VCaP (cell line): ENCODE measurements at regions not wholly inside any gene's neighbourhood (a gene's known extent, or its start where the extent isn't known, plus 50 kb on each side); places are given as distances from the start of the nearest gene placed in this dataset.

Source experiments
- H3K27ac ChIP-seq: fragments of 450-650 bp; 2 replicates; pipeline ENCODE4 v1.5.1; 2017
- TF ChIP-seq, protein P1 (sequence below): fragments of 450-650 bp; conservative IDR thresholded peaks from 2 replicates; pipeline ENCODE4 v1.5.1; 2017; ENCODE audit warnings: mild to moderate bottlenecking, moderate library complexity

DNA sequence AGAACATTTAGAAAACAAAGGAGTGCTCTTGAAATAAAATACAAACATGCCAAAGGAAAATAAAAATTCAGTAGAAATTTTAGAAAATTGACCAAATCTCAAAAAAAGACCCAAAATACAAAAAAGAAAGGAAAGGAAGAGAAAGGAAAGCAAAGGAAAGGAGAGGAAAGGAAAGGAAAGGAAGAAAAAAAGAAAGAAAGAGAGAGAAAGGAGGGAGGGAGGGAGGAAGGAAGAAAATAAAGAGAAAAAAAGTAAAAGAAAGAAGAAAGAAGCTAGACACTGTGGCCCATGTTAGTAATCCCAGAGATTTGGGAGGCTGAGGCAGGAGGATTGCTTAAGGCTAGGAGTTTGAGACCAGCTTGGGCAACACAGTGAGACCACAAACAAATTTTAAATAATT is 500.1 kb upstream of the VRK2 start:
- TF ChIP-seq, protein P1, sequence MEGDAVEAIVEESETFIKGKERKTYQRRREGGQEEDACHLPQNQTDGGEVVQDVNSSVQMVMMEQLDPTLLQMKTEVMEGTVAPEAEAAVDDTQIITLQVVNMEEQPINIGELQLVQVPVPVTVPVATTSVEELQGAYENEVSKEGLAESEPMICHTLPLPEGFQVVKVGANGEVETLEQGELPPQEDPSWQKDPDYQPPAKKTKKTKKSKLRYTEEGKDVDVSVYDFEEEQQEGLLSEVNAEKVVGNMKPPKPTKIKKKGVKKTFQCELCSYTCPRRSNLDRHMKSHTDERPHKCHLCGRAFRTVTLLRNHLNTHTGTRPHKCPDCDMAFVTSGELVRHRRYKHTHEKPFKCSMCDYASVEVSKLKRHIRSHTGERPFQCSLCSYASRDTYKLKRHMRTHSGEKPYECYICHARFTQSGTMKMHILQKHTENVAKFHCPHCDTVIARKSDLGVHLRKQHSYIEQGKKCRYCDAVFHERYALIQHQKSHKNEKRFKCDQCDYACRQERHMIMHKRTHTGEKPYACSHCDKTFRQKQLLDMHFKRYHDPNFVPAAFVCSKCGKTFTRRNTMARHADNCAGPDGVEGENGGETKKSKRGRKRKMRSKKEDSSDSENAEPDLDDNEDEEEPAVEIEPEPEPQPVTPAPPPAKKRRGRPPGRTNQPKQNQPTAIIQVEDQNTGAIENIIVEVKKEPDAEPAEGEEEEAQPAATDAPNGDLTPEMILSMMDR, result no peak
- H3K27ac ChIP-seq, result no peak overlapping the region

DNA sequence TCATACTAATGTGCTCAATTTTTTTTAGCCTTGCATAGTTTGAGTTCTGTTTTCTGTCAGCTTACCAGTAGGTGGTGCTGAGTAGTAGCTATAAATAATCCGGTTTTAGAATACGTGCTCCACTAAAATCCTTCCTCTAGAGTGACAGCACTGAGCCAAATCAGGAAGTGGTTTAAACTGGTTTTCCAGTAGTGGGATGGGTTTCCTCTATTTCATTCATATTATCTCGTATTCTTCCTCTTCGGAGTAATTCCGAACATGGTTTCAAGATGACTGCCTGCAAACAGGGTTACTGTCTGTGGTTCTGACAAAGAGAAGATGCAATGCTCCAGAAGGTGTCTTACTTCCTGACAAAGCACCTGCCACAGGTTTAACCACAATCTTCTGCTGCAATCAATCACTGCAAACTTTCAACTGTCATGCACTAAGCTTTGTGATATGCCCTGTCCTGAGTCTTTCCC is 496.9 kb upstream of the VRK2 start:
- H3K27ac ChIP-seq, result no peak overlapping the region

DNA sequence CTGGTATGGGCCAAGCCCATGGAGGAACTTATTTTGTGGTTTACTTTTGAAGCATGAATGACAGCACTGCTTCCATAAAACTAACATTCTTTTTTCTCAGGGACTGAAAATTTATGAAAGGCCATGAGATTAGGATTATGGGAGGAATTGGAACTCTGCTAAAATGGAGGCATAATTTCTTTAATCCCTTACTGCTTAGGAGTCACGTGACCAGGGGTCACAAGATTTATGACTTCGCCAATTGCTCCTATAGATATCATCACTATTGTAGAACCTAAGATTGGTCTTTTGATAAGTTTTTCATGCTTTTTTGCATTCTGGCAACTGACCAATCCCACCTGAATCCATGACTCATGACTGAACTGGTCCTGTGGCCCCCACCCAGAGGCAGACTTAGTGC is 495.7 kb upstream of the VRK2 start:
- TF ChIP-seq, protein P1, result no peak
- no peak overlapping the region for H3K27ac ChIP-seq

More for the DNA sequence above, 496.9 kb upstream of the VRK2 start:
- TF ChIP-seq, protein P1, result peak; percentile 45; the same call in 1 of the 2 replicates

DNA sequence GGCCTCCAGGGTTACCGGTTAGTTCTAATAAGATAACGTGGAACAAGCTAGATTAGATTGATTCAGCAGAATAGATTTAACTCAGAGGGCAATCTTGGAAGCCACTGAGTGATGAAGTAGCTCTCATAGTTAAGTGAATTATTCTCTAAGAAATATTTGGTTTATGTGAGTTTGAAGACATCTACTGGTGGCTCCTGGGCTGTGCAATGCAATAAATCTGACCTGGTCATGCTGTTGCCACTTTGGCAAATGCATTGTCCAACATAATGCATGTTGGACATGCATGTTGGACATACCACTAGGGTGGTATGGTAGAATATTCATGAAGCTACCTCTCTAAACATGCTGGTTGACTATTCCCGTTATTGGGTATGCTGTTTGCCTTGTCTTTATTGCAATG is 493.7 kb upstream of the VRK2 start:
- H3K27ac ChIP-seq, result no peak overlapping the region
- TF ChIP-seq, protein P1, result peak; percentile 57

DNA sequence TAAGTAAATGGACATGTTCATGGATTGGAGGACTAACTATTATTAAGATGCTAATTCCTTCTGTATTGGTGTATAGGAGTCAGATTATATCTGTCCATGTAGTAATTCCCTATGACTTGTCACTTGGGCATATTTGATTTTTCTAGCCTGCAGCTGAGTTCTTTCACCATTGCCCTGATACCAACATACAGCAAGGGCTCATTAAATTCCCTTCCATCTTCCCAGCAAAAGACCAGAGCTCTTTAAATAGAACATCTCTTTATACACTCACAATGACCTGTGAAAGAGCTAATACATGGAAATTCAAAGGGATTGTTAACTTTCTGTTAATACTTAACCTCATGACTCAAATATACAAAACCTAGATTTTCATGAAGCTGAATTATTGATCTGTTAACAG is 492.3 kb upstream of the VRK2 start:
- H3K27ac ChIP-seq, result no peak overlapping the region
- TF ChIP-seq, protein P1, result no peak

DNA sequence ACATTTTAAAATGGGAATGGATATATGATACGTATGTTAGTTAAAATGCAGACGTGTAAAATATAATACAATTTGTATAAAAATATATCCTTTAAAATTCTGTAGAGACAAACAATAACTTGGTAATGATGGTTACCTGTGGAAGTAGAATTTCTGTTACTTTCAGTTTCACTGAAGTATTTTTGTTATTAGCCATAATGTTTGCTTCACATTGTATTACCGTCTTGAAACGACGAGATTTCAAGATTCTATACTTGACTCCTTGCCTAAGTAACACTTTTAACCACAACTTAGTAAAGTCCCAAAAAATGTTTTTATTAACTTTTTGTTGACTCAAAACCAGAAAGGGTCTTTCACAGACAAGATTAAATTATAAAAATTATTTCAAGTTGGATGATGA is 488.3 kb upstream of the VRK2 start:
- H3K27ac ChIP-seq, result no peak overlapping the region
- TF ChIP-seq, protein P1, result no peak

DNA sequence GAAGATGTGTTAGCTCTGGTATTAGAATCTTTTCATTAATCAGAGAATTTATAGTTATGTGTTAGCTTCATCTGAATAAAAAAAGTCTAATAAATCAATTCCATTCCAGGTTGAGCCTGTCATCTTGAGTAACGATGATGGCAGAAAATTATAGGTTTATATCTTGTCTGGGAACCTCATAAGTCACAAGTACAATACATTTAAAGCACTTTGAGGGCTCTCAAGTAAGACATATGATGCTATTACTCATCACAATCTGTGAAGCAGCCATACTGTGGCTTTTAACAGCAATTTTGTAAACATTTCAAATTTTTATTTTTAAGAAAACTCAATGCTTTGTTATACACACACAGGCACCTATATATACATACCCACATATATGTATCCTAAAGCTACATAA is 484.1 kb upstream of the VRK2 start:
- H3K27ac ChIP-seq, result no peak overlapping the region
- TF ChIP-seq, protein P1, result no peak

DNA sequence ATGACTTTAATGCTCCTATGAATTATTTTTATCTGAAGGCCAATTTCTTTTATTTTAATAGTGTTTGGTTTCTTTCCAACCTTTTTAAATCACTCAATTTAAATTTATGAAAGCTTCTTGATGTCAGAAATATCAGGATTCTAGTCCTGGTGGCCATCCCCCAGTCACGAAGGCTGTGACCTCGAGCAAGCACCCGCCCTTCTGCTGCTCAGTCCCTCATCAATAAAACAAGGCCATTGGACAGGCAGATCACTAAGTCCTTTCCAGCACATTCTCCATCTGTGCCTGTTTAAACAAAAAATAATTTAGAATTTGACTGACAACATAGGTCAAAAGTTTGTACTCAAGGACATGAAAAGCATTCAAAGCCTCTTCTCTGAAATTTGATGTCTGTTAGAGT is 483.6 kb upstream of the VRK2 start:
- no peak overlapping the region for H3K27ac ChIP-seq
- TF ChIP-seq, protein P1, result no peak
